ENCODE measurements at regions not wholly inside any gene's neighbourhood (a gene's known extent, or its start where the extent isn't known, plus 50 kb on each side); places are given as distances from the start of the nearest gene placed in this dataset.

- TF ChIP-seq CTBP1 (IDR thresholded peaks at IDR 0.05; ENCODE audit: borderline replicate concordance) (no peak), ELF4 (IDR thresholded peaks at IDR 0.05) (no peak)
Measured at GRCh38 chr4:123262080-123262479, 134.5 kb upstream of the SPRY1 start.

Data from HEK293T (cell line).